Vagina (tissue), 2 donors: ENCODE measurements at regions not wholly inside any gene's neighbourhood (a gene's known extent, or its start where the extent isn't known, plus 50 kb on each side); places are given as distances from the start of the nearest gene placed in this dataset.

Source experiments
- POLR2AphosphoS5 ChIP-seq, 2 donors: sonication (generic); formaldehyde crosslinking; IDR thresholded peaks; one replicate each; pipeline ENCODE4 v1.9.0; 2017; ENCODE audit warnings: antibody characterized with exemption in 2 of 2, mild to moderate bottlenecking in 2 of 2, low read depth in 1 of 2; ENCODE audit not compliant: insufficient read depth in 1 of 2
- TF ChIP-seq, protein P1 (sequence below), 3 experiments: fragments of 450-650 bp in 2 of 3; fragments of 200-600 bp in 1 of 3; sonication (generic) in 1 of 3; IDR thresholded peaks; one replicate each; pipeline ENCODE4 v1.5.1; 2017 to 2019; ENCODE audit warnings: antibody characterized with exemption in 3 of 3, mild to moderate bottlenecking in 2 of 3, moderate library complexity in 2 of 3

DNA sequence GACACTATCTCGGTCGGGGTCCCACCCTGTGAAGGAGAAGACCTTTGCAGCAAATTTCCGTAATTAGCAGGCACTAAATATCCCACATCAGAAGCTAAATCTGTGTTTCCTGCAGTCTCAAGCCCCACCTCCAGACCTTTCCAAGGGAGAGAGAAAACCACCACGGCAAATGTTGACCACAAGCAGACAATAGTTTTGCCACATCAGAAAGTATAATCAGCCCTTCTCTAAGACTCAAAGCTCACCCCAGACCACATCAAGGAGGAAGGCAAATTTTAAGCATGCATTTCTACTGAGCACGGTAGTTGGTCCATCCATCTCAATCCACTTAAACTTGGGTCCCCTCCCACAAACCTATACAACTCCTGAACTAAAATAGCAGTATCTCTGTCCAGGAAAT lies 398.5 kb downstream of the GPM6A start:
- TF ChIP-seq, protein P1, sequence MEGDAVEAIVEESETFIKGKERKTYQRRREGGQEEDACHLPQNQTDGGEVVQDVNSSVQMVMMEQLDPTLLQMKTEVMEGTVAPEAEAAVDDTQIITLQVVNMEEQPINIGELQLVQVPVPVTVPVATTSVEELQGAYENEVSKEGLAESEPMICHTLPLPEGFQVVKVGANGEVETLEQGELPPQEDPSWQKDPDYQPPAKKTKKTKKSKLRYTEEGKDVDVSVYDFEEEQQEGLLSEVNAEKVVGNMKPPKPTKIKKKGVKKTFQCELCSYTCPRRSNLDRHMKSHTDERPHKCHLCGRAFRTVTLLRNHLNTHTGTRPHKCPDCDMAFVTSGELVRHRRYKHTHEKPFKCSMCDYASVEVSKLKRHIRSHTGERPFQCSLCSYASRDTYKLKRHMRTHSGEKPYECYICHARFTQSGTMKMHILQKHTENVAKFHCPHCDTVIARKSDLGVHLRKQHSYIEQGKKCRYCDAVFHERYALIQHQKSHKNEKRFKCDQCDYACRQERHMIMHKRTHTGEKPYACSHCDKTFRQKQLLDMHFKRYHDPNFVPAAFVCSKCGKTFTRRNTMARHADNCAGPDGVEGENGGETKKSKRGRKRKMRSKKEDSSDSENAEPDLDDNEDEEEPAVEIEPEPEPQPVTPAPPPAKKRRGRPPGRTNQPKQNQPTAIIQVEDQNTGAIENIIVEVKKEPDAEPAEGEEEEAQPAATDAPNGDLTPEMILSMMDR (IDR thresholded peaks at IDR 0.05): no peak
- TF ChIP-seq POLR2AphosphoS5 (IDR thresholded peaks at IDR 0.05; ENCODE audit: insufficient read depth in 1 of 2, low read depth in 1 of 2): no peak
